Testis (tissue), 2 donors: ENCODE measurements at regions not wholly inside any gene's neighbourhood (a gene's known extent, or its start where the extent isn't known, plus 50 kb on each side); places are given as distances from the start of the nearest gene placed in this dataset.

Source experiments
- POLR2A ChIP-seq: fragments of 450-650 bp; IDR thresholded peaks from one replicate; pipeline ENCODE4 v1.6.1; 2017; ENCODE audit warnings: antibody characterized with exemption, mild to moderate bottlenecking, moderate library complexity
- TF ChIP-seq, protein P1 (sequence below), 3 experiments: fragments of 450-650 bp in 2 of 3; fragments of 200-600 bp in 1 of 3; sonication (generic) in 1 of 3; IDR thresholded peaks; one replicate each; pipeline ENCODE4 v1.5.1; 2016 to 2019; ENCODE audit warnings: antibody characterized with exemption in 3 of 3, mild to moderate bottlenecking in 2 of 3, moderate library complexity in 1 of 3

DNA sequence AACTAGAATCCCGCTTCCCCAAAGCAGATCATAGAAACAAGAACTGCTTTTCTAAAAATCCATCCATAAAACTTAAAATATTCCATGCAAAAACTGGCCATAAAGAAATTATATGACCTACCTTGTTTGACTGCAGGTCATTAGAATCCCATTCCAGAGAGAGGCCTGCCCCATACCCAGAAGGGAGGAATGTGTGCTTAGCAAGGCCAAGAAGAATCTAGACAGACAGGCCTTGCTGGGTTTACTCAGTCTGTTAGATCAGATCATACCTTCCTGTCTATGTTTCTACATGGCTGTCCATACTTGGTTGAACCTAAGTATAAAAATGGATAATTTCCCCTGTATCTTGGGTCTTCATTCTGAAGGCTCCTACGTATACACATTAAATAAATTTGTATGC lies 358.8 kb upstream of the TRPC7 start:
- TF ChIP-seq, protein P1, sequence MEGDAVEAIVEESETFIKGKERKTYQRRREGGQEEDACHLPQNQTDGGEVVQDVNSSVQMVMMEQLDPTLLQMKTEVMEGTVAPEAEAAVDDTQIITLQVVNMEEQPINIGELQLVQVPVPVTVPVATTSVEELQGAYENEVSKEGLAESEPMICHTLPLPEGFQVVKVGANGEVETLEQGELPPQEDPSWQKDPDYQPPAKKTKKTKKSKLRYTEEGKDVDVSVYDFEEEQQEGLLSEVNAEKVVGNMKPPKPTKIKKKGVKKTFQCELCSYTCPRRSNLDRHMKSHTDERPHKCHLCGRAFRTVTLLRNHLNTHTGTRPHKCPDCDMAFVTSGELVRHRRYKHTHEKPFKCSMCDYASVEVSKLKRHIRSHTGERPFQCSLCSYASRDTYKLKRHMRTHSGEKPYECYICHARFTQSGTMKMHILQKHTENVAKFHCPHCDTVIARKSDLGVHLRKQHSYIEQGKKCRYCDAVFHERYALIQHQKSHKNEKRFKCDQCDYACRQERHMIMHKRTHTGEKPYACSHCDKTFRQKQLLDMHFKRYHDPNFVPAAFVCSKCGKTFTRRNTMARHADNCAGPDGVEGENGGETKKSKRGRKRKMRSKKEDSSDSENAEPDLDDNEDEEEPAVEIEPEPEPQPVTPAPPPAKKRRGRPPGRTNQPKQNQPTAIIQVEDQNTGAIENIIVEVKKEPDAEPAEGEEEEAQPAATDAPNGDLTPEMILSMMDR (IDR thresholded peaks at IDR 0.05) = no peak
- TF ChIP-seq POLR2A = no peak
